ENCODE measurements at regions not wholly inside any gene's neighbourhood (a gene's known extent, or its start where the extent isn't known, plus 50 kb on each side); places are given as distances from the start of the nearest gene placed in this dataset.
"Not testable (repeated sequence)": the region's sequence is repeated elsewhere in the genome, so short reads cannot be mapped to it uniquely, and the experiment has no call there.

GRCh38 chr13:21309542-21310172, 133.2 kb downstream of the MRPL57 start:
- Histone ChIP-seq H3K27ac (no peak overlapping the region), H3K4me3 (ENCODE audit: low read depth, low read length) (no peak overlapping the region), H3K27me3 (ENCODE audit: insufficient read depth, low read depth, severe bottlenecking) (no peaks in the 10 kb centered on the region), H3K36me3 (no peaks in the 10 kb centered on the region; the same call in 1 of the 2 replicates), H3K9me3 (ENCODE audit: severe bottlenecking) (no peaks in the 10 kb centered on the region)
- no peak for TF ChIP-seq CTCF (IDR thresholded peaks at IDR 0.05; ENCODE audit: low read depth, low read length)
- no peak for DNase-seq

GRCh38 chr13:21310220-21310619, 133.8 kb downstream of the MRPL57 start:
- Histone ChIP-seq H3K9me3 (ENCODE audit: severe bottlenecking) (no peaks in the 10 kb centered on the region), H3K36me3 (no peaks in the 10 kb centered on the region; the same call in 1 of the 2 replicates), H3K4me3 (ENCODE audit: low read depth, low read length) (no peak overlapping the region), H3K27ac (no peak overlapping the region), H3K27me3 (ENCODE audit: insufficient read depth, low read depth, severe bottlenecking) (no peaks in the 10 kb centered on the region)
- DNase-seq: no peak
- no peak for TF ChIP-seq CTCF (IDR thresholded peaks at IDR 0.05; ENCODE audit: low read depth, low read length)

GRCh38 chr13:21314976-21315375, 138.5 kb downstream of the MRPL57 start:
- H3K4me3 ChIP-seq (ENCODE audit: low read depth, low read length); H3K27ac ChIP-seq; DNase-seq; H3K36me3 ChIP-seq; H3K27me3 ChIP-seq (ENCODE audit: insufficient read depth, low read depth, severe bottlenecking); H3K9me3 ChIP-seq (ENCODE audit: severe bottlenecking): not testable (repeated sequence)

- Histone ChIP-seq H3K36me3 (no peaks in the 10 kb centered on the region), H3K27me3 (ENCODE audit: insufficient read depth, low read depth, severe bottlenecking) (no peaks in the 10 kb centered on the region), H3K4me3 (ENCODE audit: low read depth, low read length) (no peak overlapping the region), H3K27ac (no peak overlapping the region), H3K9me3 (ENCODE audit: severe bottlenecking) (no peaks in the 10 kb centered on the region)
- DNase-seq: no peak
- TF ChIP-seq CTCF (IDR thresholded peaks at IDR 0.05; ENCODE audit: low read depth, low read length): no peak
Measured at GRCh38 chr13:21316376-21316775, 139.9 kb downstream of the MRPL57 start.

GRCh38 chr13:21318891-21319532, 140.1 kb downstream of the ZDHHC20 start:
- Histone ChIP-seq H3K27ac (no peak overlapping the region), H3K9me3 (ENCODE audit: severe bottlenecking) (no peaks in the 10 kb centered on the region), H3K36me3 (no peaks in the 10 kb centered on the region), H3K27me3 (ENCODE audit: insufficient read depth, low read depth, severe bottlenecking) (no peaks in the 10 kb centered on the region), H3K4me3 (ENCODE audit: low read depth, low read length) (no peak overlapping the region)
- DNase-seq: no peak
- no peak for TF ChIP-seq CTCF (IDR thresholded peaks at IDR 0.05; ENCODE audit: low read depth, low read length)

GRCh38 chr13:21319869-21320641, 139.0 kb downstream of the ZDHHC20 start:
- no peak for TF ChIP-seq CTCF (IDR thresholded peaks at IDR 0.05; ENCODE audit: low read depth, low read length)
- H3K27me3 ChIP-seq (ENCODE audit: insufficient read depth, low read depth, severe bottlenecking): no peaks in the 10 kb centered on the region
- no peak for DNase-seq
- H3K36me3 ChIP-seq: no peaks in the 10 kb centered on the region
- no peak overlapping the region for H3K27ac ChIP-seq
- no peak overlapping the region for H3K4me3 ChIP-seq (ENCODE audit: low read depth, low read length)
- no peaks in the 10 kb centered on the region for H3K9me3 ChIP-seq (ENCODE audit: severe bottlenecking)

Measured in WERI-Rb-1 (cell line).